H1 (cell line): ENCODE measurements at regions not wholly inside any gene's neighbourhood (a gene's known extent, or its start where the extent isn't known, plus 50 kb on each side); places are given as distances from the start of the nearest gene placed in this dataset.

Experiments
- GTF2F1 ChIP-seq: IDR thresholded peaks from 2 replicates; pipeline ENCODE4 v1.6.1; 2012; ENCODE audit warnings: low read depth, low read length, improper control_type of control experiment, borderline replicate concordance

DNA sequence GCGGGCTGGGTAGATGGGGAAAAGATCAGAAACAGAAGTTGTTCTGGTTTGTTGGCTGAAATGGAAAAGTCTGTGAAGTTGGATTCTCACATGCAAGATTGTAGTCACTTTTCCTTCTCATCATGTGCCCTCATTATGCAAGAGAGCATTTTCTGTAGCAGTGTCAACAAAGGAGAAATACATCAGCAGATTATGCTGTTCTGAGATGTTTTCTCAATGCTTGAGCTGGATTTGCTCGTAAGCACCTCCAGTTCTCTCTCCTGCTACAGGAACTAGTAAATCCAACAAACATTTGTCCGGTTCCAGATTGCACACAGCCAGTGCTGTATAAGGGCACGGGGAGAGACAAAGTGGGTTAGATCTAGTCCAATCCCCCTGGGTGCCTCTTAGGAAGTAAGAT, 90.0 kb downstream of the GATA3 start (continued):
- TF ChIP-seq GTF2F1, result no peak
